ENCODE measurements at regions not wholly inside any gene's neighbourhood (a gene's known extent, or its start where the extent isn't known, plus 50 kb on each side); places are given as distances from the start of the nearest gene placed in this dataset.

- TF ChIP-seq EZH2 (IDR thresholded peaks at IDR 0.05; ENCODE audit: borderline replicate concordance, low read length): no peak
- no peak for TF ChIP-seq CTCF (IDR thresholded peaks at IDR 0.05; ENCODE audit: low read length)
Measured at GRCh38 chrX:84933956-84934556, 69.6 kb upstream of the APOOL start.

All from OCI-LY1 (cell line).